22Rv1 (cell line): ENCODE measurements at regions not wholly inside any gene's neighbourhood (a gene's known extent, or its start where the extent isn't known, plus 50 kb on each side); places are given as distances from the start of the nearest gene placed in this dataset.

Experiments
- ZFX ChIP-seq: fragments of 450-650 bp; IDR thresholded peaks from 2 replicates; pipeline ENCODE4 v1.6.1; 2017; ENCODE audit warnings: antibody characterized with exemption, borderline replicate concordance
- TF ChIP-seq, protein P1 (sequence below): fragments of 450-650 bp; IDR thresholded peaks from 2 replicates; pipeline ENCODE4 v1.5.1; 2017; ENCODE audit warnings: mild to moderate bottlenecking

GRCh38 chr2:183759033-183759432 lies 634.8 kb downstream of the NUP35 start:
- TF ChIP-seq, protein P1, sequence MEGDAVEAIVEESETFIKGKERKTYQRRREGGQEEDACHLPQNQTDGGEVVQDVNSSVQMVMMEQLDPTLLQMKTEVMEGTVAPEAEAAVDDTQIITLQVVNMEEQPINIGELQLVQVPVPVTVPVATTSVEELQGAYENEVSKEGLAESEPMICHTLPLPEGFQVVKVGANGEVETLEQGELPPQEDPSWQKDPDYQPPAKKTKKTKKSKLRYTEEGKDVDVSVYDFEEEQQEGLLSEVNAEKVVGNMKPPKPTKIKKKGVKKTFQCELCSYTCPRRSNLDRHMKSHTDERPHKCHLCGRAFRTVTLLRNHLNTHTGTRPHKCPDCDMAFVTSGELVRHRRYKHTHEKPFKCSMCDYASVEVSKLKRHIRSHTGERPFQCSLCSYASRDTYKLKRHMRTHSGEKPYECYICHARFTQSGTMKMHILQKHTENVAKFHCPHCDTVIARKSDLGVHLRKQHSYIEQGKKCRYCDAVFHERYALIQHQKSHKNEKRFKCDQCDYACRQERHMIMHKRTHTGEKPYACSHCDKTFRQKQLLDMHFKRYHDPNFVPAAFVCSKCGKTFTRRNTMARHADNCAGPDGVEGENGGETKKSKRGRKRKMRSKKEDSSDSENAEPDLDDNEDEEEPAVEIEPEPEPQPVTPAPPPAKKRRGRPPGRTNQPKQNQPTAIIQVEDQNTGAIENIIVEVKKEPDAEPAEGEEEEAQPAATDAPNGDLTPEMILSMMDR = no peak
- no peak for TF ChIP-seq ZFX
